ENCODE measurements at regions not wholly inside any gene's neighbourhood (a gene's known extent, or its start where the extent isn't known, plus 50 kb on each side); places are given as distances from the start of the nearest gene placed in this dataset.

- Histone ChIP-seq H3K9me3 (ENCODE audit: control insufficient read depth, low read length) (no peaks in the 10 kb centered on the region), H3K4me1 (ENCODE audit: control insufficient read depth, insufficient read depth, low read length) (no peaks in the 10 kb centered on the region), H3K4me3 (ENCODE audit: low read length) (no peak overlapping the region), H3K36me3 (ENCODE audit: control insufficient read depth, insufficient read depth, low read length, severe bottlenecking) (no peaks in the 10 kb centered on the region), H3K27me3 (replicated peaks; ENCODE audit: control insufficient read depth, insufficient read depth, low read length) (no peaks in the 10 kb centered on the region), H3K9ac (ENCODE audit: low read length) (no peak overlapping the region)
- DNase-seq (ENCODE audit: low read depth), result peak; percentile 1
Measured at GRCh38 chr2:35938838-35939237, 416.7 kb upstream of the CRIM1 start.

GRCh38 chr2:35933031-35933430 lies 422.5 kb upstream of the CRIM1 start:
- no peaks in the 10 kb centered on the region for H3K4me1 ChIP-seq (ENCODE audit: control insufficient read depth, insufficient read depth, low read length)
- no peak overlapping the region for H3K4me3 ChIP-seq (ENCODE audit: low read length)
- H3K36me3 ChIP-seq (ENCODE audit: control insufficient read depth, insufficient read depth, low read length, severe bottlenecking), result no peaks in the 10 kb centered on the region
- H3K27me3 ChIP-seq (replicated peaks; ENCODE audit: control insufficient read depth, insufficient read depth, low read length), result no peaks in the 10 kb centered on the region
- H3K9me3 ChIP-seq (ENCODE audit: control insufficient read depth, low read length), result no peaks in the 10 kb centered on the region
- no peak overlapping the region for H3K9ac ChIP-seq (ENCODE audit: low read length)
- no peak for DNase-seq (ENCODE audit: low read depth)

- DNase-seq (ENCODE audit: low read depth), result no peak
- H3K36me3 ChIP-seq (ENCODE audit: control insufficient read depth, insufficient read depth, low read length, severe bottlenecking), result no peaks in the 10 kb centered on the region
- H3K27me3 ChIP-seq (replicated peaks; ENCODE audit: control insufficient read depth, insufficient read depth, low read length), result no peaks in the 10 kb centered on the region
- no peaks in the 10 kb centered on the region for H3K9me3 ChIP-seq (ENCODE audit: control insufficient read depth, low read length)
- H3K4me1 ChIP-seq (ENCODE audit: control insufficient read depth, insufficient read depth, low read length), result no peaks in the 10 kb centered on the region
- H3K9ac ChIP-seq (ENCODE audit: low read length), result no peak overlapping the region
- no peak overlapping the region for H3K4me3 ChIP-seq (ENCODE audit: low read length)
Measured at GRCh38 chr2:35932276-35932963, 423.2 kb upstream of the CRIM1 start.

GRCh38 chr2:35931626-35932025 lies 424.0 kb upstream of the CRIM1 start:
- no peak overlapping the region for H3K9ac ChIP-seq (ENCODE audit: low read length)
- DNase-seq (ENCODE audit: low read depth), result no peak
- no peak overlapping the region for H3K4me3 ChIP-seq (ENCODE audit: low read length)
- H3K9me3 ChIP-seq (ENCODE audit: control insufficient read depth, low read length), result no peaks in the 10 kb centered on the region
- H3K4me1 ChIP-seq (ENCODE audit: control insufficient read depth, insufficient read depth, low read length), result no peaks in the 10 kb centered on the region
- H3K27me3 ChIP-seq (replicated peaks; ENCODE audit: control insufficient read depth, insufficient read depth, low read length), result no peaks in the 10 kb centered on the region
- no peaks in the 10 kb centered on the region for H3K36me3 ChIP-seq (ENCODE audit: control insufficient read depth, insufficient read depth, low read length, severe bottlenecking)

GRCh38 chr2:35931115-35931514 lies 424.5 kb upstream of the CRIM1 start:
- Histone ChIP-seq H3K36me3 (ENCODE audit: control insufficient read depth, insufficient read depth, low read length, severe bottlenecking) (no peaks in the 10 kb centered on the region), H3K4me3 (ENCODE audit: low read length) (no peak overlapping the region), H3K4me1 (ENCODE audit: control insufficient read depth, insufficient read depth, low read length) (no peaks in the 10 kb centered on the region), H3K27me3 (replicated peaks; ENCODE audit: control insufficient read depth, insufficient read depth, low read length) (no peaks in the 10 kb centered on the region), H3K9ac (ENCODE audit: low read length) (no peak overlapping the region), H3K9me3 (ENCODE audit: control insufficient read depth, low read length) (no peaks in the 10 kb centered on the region)
- no peak for DNase-seq (ENCODE audit: low read depth)

GRCh38 chr2:35929551-35929950 lies 426.0 kb upstream of the CRIM1 start:
- Histone ChIP-seq H3K9ac (ENCODE audit: low read length) (no peak overlapping the region), H3K4me3 (ENCODE audit: low read length) (no peak overlapping the region), H3K36me3 (ENCODE audit: control insufficient read depth, insufficient read depth, low read length, severe bottlenecking) (no peaks in the 10 kb centered on the region), H3K9me3 (ENCODE audit: control insufficient read depth, low read length) (no peaks in the 10 kb centered on the region), H3K27me3 (replicated peaks; ENCODE audit: control insufficient read depth, insufficient read depth, low read length) (no peaks in the 10 kb centered on the region), H3K4me1 (ENCODE audit: control insufficient read depth, insufficient read depth, low read length) (no peaks in the 10 kb centered on the region)
- no peak for DNase-seq (ENCODE audit: low read depth)

- Histone ChIP-seq H3K27me3 (replicated peaks; ENCODE audit: control insufficient read depth, insufficient read depth, low read length) (no peaks in the 10 kb centered on the region), H3K4me3 (ENCODE audit: low read length) (no peak overlapping the region), H3K36me3 (ENCODE audit: control insufficient read depth, insufficient read depth, low read length, severe bottlenecking) (no peaks in the 10 kb centered on the region), H3K9ac (ENCODE audit: low read length) (no peak overlapping the region), H3K4me1 (ENCODE audit: control insufficient read depth, insufficient read depth, low read length) (no peaks in the 10 kb centered on the region), H3K9me3 (ENCODE audit: control insufficient read depth, low read length) (no peaks in the 10 kb centered on the region)
- no peak for DNase-seq (ENCODE audit: low read depth)
Measured at GRCh38 chr2:35920061-35920460, 435.5 kb upstream of the CRIM1 start.

GRCh38 chr2:35915261-35915660 lies 440.3 kb upstream of the CRIM1 start:
- Histone ChIP-seq H3K36me3 (ENCODE audit: control insufficient read depth, insufficient read depth, low read length, severe bottlenecking) (no peaks in the 10 kb centered on the region), H3K4me1 (ENCODE audit: control insufficient read depth, insufficient read depth, low read length) (no peaks in the 10 kb centered on the region)
- no peak for DNase-seq (ENCODE audit: low read depth)

GRCh38 chr2:35891936-35892335 lies 463.6 kb upstream of the CRIM1 start:
- Histone ChIP-seq H3K27me3 (replicated peaks; ENCODE audit: control insufficient read depth, insufficient read depth, low read length) (no peaks in the 10 kb centered on the region), H3K36me3 (ENCODE audit: control insufficient read depth, insufficient read depth, low read length, severe bottlenecking) (no peaks in the 10 kb centered on the region), H3K9ac (ENCODE audit: low read length) (no peak overlapping the region), H3K9me3 (ENCODE audit: control insufficient read depth, low read length) (no peaks in the 10 kb centered on the region), H3K4me1 (ENCODE audit: control insufficient read depth, insufficient read depth, low read length) (no peaks in the 10 kb centered on the region), H3K4me3 (ENCODE audit: low read length) (no peak overlapping the region)
- no peak for DNase-seq (ENCODE audit: low read depth)

More at GRCh38 chr2:35915261-35915660, 440.3 kb upstream of the CRIM1 start:
- Histone ChIP-seq H3K9ac (ENCODE audit: low read length) (no peak overlapping the region), H3K4me3 (ENCODE audit: low read length) (no peak overlapping the region), H3K9me3 (ENCODE audit: control insufficient read depth, low read length) (no peaks in the 10 kb centered on the region), H3K27me3 (replicated peaks; ENCODE audit: control insufficient read depth, insufficient read depth, low read length) (peaks cover 2% of the 10 kb centered on the region)

GRCh38 chr2:35891528-35891927 lies 464.1 kb upstream of the CRIM1 start:
- Histone ChIP-seq H3K27me3 (replicated peaks; ENCODE audit: control insufficient read depth, insufficient read depth, low read length) (no peaks in the 10 kb centered on the region), H3K4me3 (ENCODE audit: low read length) (no peak overlapping the region), H3K36me3 (ENCODE audit: control insufficient read depth, insufficient read depth, low read length, severe bottlenecking) (no peaks in the 10 kb centered on the region), H3K9ac (ENCODE audit: low read length) (no peak overlapping the region), H3K4me1 (ENCODE audit: control insufficient read depth, insufficient read depth, low read length) (no peaks in the 10 kb centered on the region), H3K9me3 (ENCODE audit: control insufficient read depth, low read length) (no peaks in the 10 kb centered on the region)
- DNase-seq (ENCODE audit: low read depth), result no peak

GRCh38 chr2:35887146-35887545 lies 468.4 kb upstream of the CRIM1 start:
- H3K4me3 ChIP-seq (ENCODE audit: low read length), result no peak overlapping the region
- no peaks in the 10 kb centered on the region for H3K36me3 ChIP-seq (ENCODE audit: control insufficient read depth, insufficient read depth, low read length, severe bottlenecking)
- H3K9ac ChIP-seq (ENCODE audit: low read length), result no peak overlapping the region
- no peaks in the 10 kb centered on the region for H3K27me3 ChIP-seq (replicated peaks; ENCODE audit: control insufficient read depth, insufficient read depth, low read length)
- no peaks in the 10 kb centered on the region for H3K9me3 ChIP-seq (ENCODE audit: control insufficient read depth, low read length)
- H3K4me1 ChIP-seq (ENCODE audit: control insufficient read depth, insufficient read depth, low read length), result no peaks in the 10 kb centered on the region
- DNase-seq (ENCODE audit: low read depth), result no peak

- DNase-seq (ENCODE audit: low read depth), result no peak
Measured at GRCh38 chr2:35873921-35874320, 481.7 kb upstream of the CRIM1 start.

More at GRCh38 chr2:35873921-35874320, 481.7 kb upstream of the CRIM1 start:
- H3K4me1 ChIP-seq (ENCODE audit: control insufficient read depth, insufficient read depth, low read length), result no peaks in the 10 kb centered on the region
- H3K9ac ChIP-seq (ENCODE audit: low read length), result no peak overlapping the region
- H3K27me3 ChIP-seq (replicated peaks; ENCODE audit: control insufficient read depth, insufficient read depth, low read length), result no peaks in the 10 kb centered on the region
- no peaks in the 10 kb centered on the region for H3K36me3 ChIP-seq (ENCODE audit: control insufficient read depth, insufficient read depth, low read length, severe bottlenecking)
- H3K9me3 ChIP-seq (ENCODE audit: control insufficient read depth, low read length), result no peaks in the 10 kb centered on the region
- H3K4me3 ChIP-seq (ENCODE audit: low read length), result no peak overlapping the region
